ENCODE measurements at regions not wholly inside any gene's neighbourhood (a gene's known extent, or its start where the extent isn't known, plus 50 kb on each side); places are given as distances from the start of the nearest gene placed in this dataset.

- no peak for DNase-seq
Observed at GRCh38 chr15:55017635-55018034, 179.1 kb downstream of the RSL24D1 start.

- DNase-seq, result no peak
Observed at GRCh38 chr15:55016225-55016624, 180.5 kb downstream of the RSL24D1 start.

- DNase-seq, result no peak
Observed at GRCh38 chr15:55015093-55015445, 181.7 kb downstream of the RSL24D1 start.

GRCh38 chr15:55014391-55015092, 182.2 kb downstream of the RSL24D1 start:
- DNase-seq, result no peak

GRCh38 chr15:55008421-55008820, 188.3 kb downstream of the RSL24D1 start:
- DNase-seq, result no peak

- DNase-seq, result no peak
Observed at GRCh38 chr15:55007561-55007960, 189.2 kb downstream of the RSL24D1 start.

- DNase-seq, result no peak
Observed at GRCh38 chr15:55005679-55006078, 191.1 kb downstream of the RSL24D1 start.

GRCh38 chr15:55003965-55004873, 192.5 kb downstream of the RSL24D1 start:
- no peak for DNase-seq

GRCh38 chr15:54998661-54999060, 198.1 kb downstream of the RSL24D1 start:
- no peak for DNase-seq

GRCh38 chr15:54990793-54991192, 205.9 kb downstream of the RSL24D1 start:
- no peak for DNase-seq

GRCh38 chr15:54987881-54988280, 208.9 kb downstream of the RSL24D1 start:
- no peak for DNase-seq

- DNase-seq, result no peak
Observed at GRCh38 chr15:54979964-54980363, 216.8 kb downstream of the RSL24D1 start.

GRCh38 chr15:54962637-54963036, 234.1 kb downstream of the RSL24D1 start:
- DNase-seq, result no peak

GRCh38 chr15:54960266-54960665, 236.5 kb downstream of the RSL24D1 start:
- no peak for DNase-seq

GRCh38 chr15:54941417-54941816, 255.3 kb downstream of the RSL24D1 start:
- DNase-seq, result no peak

- DNase-seq, result no peak
Observed at GRCh38 chr15:54917312-54917711, 279.4 kb downstream of the RSL24D1 start.

- no peak for DNase-seq
Observed at GRCh38 chr15:54915380-54915779, 281.4 kb downstream of the RSL24D1 start.

- no peak for DNase-seq
Observed at GRCh38 chr15:54884312-54884711, 312.4 kb downstream of the RSL24D1 start.

GRCh38 chr15:54859982-54860381, 336.8 kb downstream of the RSL24D1 start:
- DNase-seq, result no peak

GRCh38 chr15:54854667-54855066, 342.1 kb downstream of the RSL24D1 start:
- no peak for DNase-seq

- DNase-seq, result no peak
Observed at GRCh38 chr15:54850101-54850500, 346.6 kb downstream of the RSL24D1 start.

GRCh38 chr15:54843006-54843405, 353.7 kb downstream of the RSL24D1 start:
- DNase-seq, result no peak

GRCh38 chr15:54841701-54842305, 354.9 kb downstream of the RSL24D1 start:
- no peak for DNase-seq

Measured in activated CD8-positive, alpha-beta memory T cell treated with anti-CD3 and anti-CD28 coated beads for 24 hours (primary cell).